Small intestine (tissue), 7 donors: ENCODE measurements at regions not wholly inside any gene's neighbourhood (a gene's known extent, or its start where the extent isn't known, plus 50 kb on each side); places are given as distances from the start of the nearest gene placed in this dataset.

Experiments
- DNase-seq, 2 donors: peaks; one replicate each; pipeline versions ENCODE4 v3.0.0 to v3.0.0-alpha.2; 2013
- FAIRE-seq: peaks from 2 replicates; lab custom pipeline; 2012; peaks lifted over from hg19 to GRCh38; lab: Jason Lieb, UNC
- H3K27ac ChIP-seq, 3 donors: one replicate each; pipeline ENCODE4 v1.5.1; 2013; ENCODE audit warnings: low read length in 2 of 3, mild to moderate bottlenecking in 2 of 3, control low read depth in 1 of 3, inconsistent platforms in 1 of 3, low read depth in 1 of 3, moderate library complexity in 1 of 3
- H3K27me3 ChIP-seq, 3 donors: one replicate each; pipeline ENCODE4 v1.6.1; 2013; ENCODE audit warnings: low read length in 3 of 3, inconsistent platforms in 1 of 3; ENCODE audit not compliant: control insufficient read depth in 3 of 3, insufficient read depth in 3 of 3
- H3K36me3 ChIP-seq, 3 donors: one replicate each; pipeline ENCODE4 v1.6.1; 2013; ENCODE audit warnings: low read length in 3 of 3, inconsistent platforms in 1 of 3, low read depth in 1 of 3, mild to moderate bottlenecking in 1 of 3, moderate library complexity in 1 of 3; ENCODE audit not compliant: control insufficient read depth in 3 of 3, insufficient read depth in 2 of 3
- H3K4me1 ChIP-seq, 3 donors: one replicate each; pipeline ENCODE4 v1.6.1; 2013; ENCODE audit warnings: low read length in 2 of 3, inconsistent platforms in 1 of 3, low read depth in 1 of 3, mild to moderate bottlenecking in 1 of 3, moderate library complexity in 1 of 3; ENCODE audit not compliant: control insufficient read depth in 3 of 3, insufficient read depth in 2 of 3
- H3K4me3 ChIP-seq, 3 donors: one replicate each; pipeline ENCODE4 v1.5.1; 2013; ENCODE audit warnings: low read length in 3 of 3, control low read depth in 1 of 3, inconsistent platforms in 1 of 3, low read depth in 1 of 3, mild to moderate bottlenecking in 1 of 3, moderate library complexity in 1 of 3
- H3K9me3 ChIP-seq, 2 donors: one replicate each; pipeline ENCODE4 v1.6.1; 2013; ENCODE audit warnings: low read depth in 1 of 2, low read length in 1 of 2; ENCODE audit not compliant: control insufficient read depth in 2 of 2, insufficient read depth in 1 of 2
- WGBS, 3 donors: extraction: QIAGEN DNeasy Blood & Tissue Kit; methylation state at CpG; one replicate each; pipeline ENCODE4 v1.1.7; 2013; 5-methylcytosine and 5-hydroxymethylcytosine counted together
- donor health status: healthy with polysubstance abuse.
- donor health status: control.
- donor health status: control.
- donor health status: Bipolar disorder and iron deficiency.
- donor health status: healthy.

GRCh38 chr2:7572450-7572849 lies 655.2 kb downstream of the RNF144A start:
- FAIRE-seq = no peak
- Histone ChIP-seq H3K27ac (no peak overlapping the region), H3K4me3 (no peak overlapping the region), H3K4me1 (no peaks in the 10 kb centered on the region), H3K27me3 (peaks cover 0 to 2% (median 0%) of the 10 kb centered on the region in 3 donors), H3K9me3 (peaks cover 0 to 2% of the 10 kb centered on the region in 2 donors), H3K36me3 (no peaks in the 10 kb centered on the region)
- WGBS, 3 donors = 73 to 80% (median 78%) methylated on average over 7 of the region's 7 CpGs
- no peak for DNase-seq

- DNase-seq = no peak
- no peak overlapping the region for H3K4me3 ChIP-seq
- FAIRE-seq = no peak
- no peaks in the 10 kb centered on the region for H3K36me3 ChIP-seq
- no peaks in the 10 kb centered on the region for H3K4me1 ChIP-seq
- H3K27me3 ChIP-seq = peaks cover 0 to 2% (median 0%) of the 10 kb centered on the region in 3 donors
- no peak overlapping the region for H3K27ac ChIP-seq
- peaks cover 0 to 7% of the 10 kb centered on the region in 2 donors for H3K9me3 ChIP-seq
- 60 to 65% (median 61%) methylated on average over 6 of the region's 6 CpGs for WGBS, 3 donors
Measured at GRCh38 chr2:7573166-7573825, 656.1 kb downstream of the RNF144A start.

GRCh38 chr2:7574385-7574784 lies 657.2 kb downstream of the RNF144A start:
- no peak for FAIRE-seq
- 75 to 83% (median 82%) methylated on average over 4 of the region's 4 CpGs for WGBS, 3 donors

GRCh38 chr2:7577769-7578168 lies 660.6 kb downstream of the RNF144A start:
- DNase-seq = no peak
- Histone ChIP-seq H3K4me3 (no peak overlapping the region), H3K27ac (no peak overlapping the region), H3K36me3 (no peaks in the 10 kb centered on the region), H3K9me3 (peaks cover 0 to 7% of the 10 kb centered on the region in 2 donors), H3K27me3 (no peaks in the 10 kb centered on the region), H3K4me1 (no peaks in the 10 kb centered on the region)
- no peak for FAIRE-seq
- 95 to 100% (median 95%) methylated on average over 1 of the region's 1 CpG for WGBS, 3 donors

More at GRCh38 chr2:7574385-7574784, 657.2 kb downstream of the RNF144A start:
- no peak for DNase-seq
- Histone ChIP-seq H3K27me3 (peaks cover 0 to 2% (median 0%) of the 10 kb centered on the region in 3 donors), H3K27ac (no peak overlapping the region), H3K4me3 (no peak overlapping the region), H3K36me3 (no peaks in the 10 kb centered on the region), H3K4me1 (no peaks in the 10 kb centered on the region), H3K9me3 (peaks cover 0 to 7% of the 10 kb centered on the region in 2 donors)

- H3K27me3 ChIP-seq = no peaks in the 10 kb centered on the region
- H3K36me3 ChIP-seq = no peaks in the 10 kb centered on the region
- no peak for FAIRE-seq
- H3K9me3 ChIP-seq = no peaks in the 10 kb centered on the region
- no peak overlapping the region for H3K27ac ChIP-seq
- no peaks in the 10 kb centered on the region for H3K4me1 ChIP-seq
- no peak overlapping the region for H3K4me3 ChIP-seq
- no peak for DNase-seq
Measured at GRCh38 chr2:7584017-7584416, 666.8 kb downstream of the RNF144A start.

GRCh38 chr2:7586898-7587297 lies 669.7 kb downstream of the RNF144A start:
- no peak overlapping the region for H3K4me3 ChIP-seq
- H3K9me3 ChIP-seq = no peaks in the 10 kb centered on the region
- no peaks in the 10 kb centered on the region for H3K36me3 ChIP-seq
- no peaks in the 10 kb centered on the region for H3K4me1 ChIP-seq
- H3K27me3 ChIP-seq = no peaks in the 10 kb centered on the region
- no peak for DNase-seq
- 71 to 88% (median 80%) methylated on average over 4 of the region's 4 CpGs for WGBS, 3 donors
- H3K27ac ChIP-seq = no peak overlapping the region
- no peak for FAIRE-seq

- WGBS, 3 donors = 59 to 65% (median 64%) methylated on average over 5 of the region's 5 CpGs
- Histone ChIP-seq H3K4me3 (no peak overlapping the region), H3K27me3 (no peaks in the 10 kb centered on the region), H3K4me1 (no peaks in the 10 kb centered on the region), H3K9me3 (no peaks in the 10 kb centered on the region), H3K27ac (no peak overlapping the region), H3K36me3 (no peaks in the 10 kb centered on the region)
- DNase-seq (no peak), FAIRE-seq (no peak)
Measured at GRCh38 chr2:7588295-7588694, 671.1 kb downstream of the RNF144A start.

GRCh38 chr2:7592618-7593140 lies 675.5 kb downstream of the RNF144A start:
- DNase-seq (no peak), FAIRE-seq (no peak)
- H3K4me3 ChIP-seq = no peak overlapping the region
- H3K36me3 ChIP-seq = no peaks in the 10 kb centered on the region
- no peak overlapping the region for H3K27ac ChIP-seq
- no peaks in the 10 kb centered on the region for H3K9me3 ChIP-seq
- no peaks in the 10 kb centered on the region for H3K4me1 ChIP-seq
- no peaks in the 10 kb centered on the region for H3K27me3 ChIP-seq
- 58 to 65% (median 60%) methylated on average over 5 of the region's 5 CpGs for WGBS, 3 donors

GRCh38 chr2:7593360-7593759 lies 676.1 kb downstream of the RNF144A start:
- Histone ChIP-seq H3K36me3 (no peaks in the 10 kb centered on the region), H3K27ac (no peak overlapping the region), H3K4me3 (no peak overlapping the region), H3K27me3 (no peaks in the 10 kb centered on the region), H3K9me3 (no peaks in the 10 kb centered on the region), H3K4me1 (no peaks in the 10 kb centered on the region)
- no peak for DNase-seq
- no peak for FAIRE-seq
